GM10266 (cell line): ENCODE measurements at regions not wholly inside any gene's neighbourhood (a gene's known extent, or its start where the extent isn't known, plus 50 kb on each side); places are given as distances from the start of the nearest gene placed in this dataset.
A peak's percentile ranks its signal among the peaks of the same experiment; 100 is the strongest.
"Not testable (repeated sequence)": the region's sequence is repeated elsewhere in the genome, so short reads cannot be mapped to it uniquely, and the experiment has no call there.

ENCODE experiments used
- DNase-seq: peaks from one replicate; pipeline ENCODE4 v3.0.0; 2012; ENCODE audit errors: extremely low spot score

DNA sequence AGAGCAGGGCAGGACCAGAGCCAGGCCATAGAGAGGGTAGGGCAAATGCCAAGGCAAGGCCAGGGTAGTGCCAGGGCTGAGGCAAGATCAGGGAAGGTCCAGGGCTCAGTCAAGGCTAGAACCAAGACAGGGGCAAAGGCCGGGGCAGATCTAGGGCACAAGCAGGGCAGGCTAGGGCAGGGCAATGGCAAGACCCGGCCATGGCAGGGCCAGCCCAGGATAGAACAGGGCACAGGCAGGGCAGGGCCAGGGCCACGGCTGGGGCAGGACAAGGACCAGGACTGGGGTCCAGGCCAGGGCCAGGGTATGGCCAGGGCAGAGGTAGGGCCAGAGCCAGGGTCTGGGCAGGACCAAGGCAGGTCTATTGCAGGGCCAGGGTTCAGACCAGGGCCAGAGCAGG lies 2873.2 kb downstream of the RPIA start:
- DNase-seq = not testable (repeated sequence)

DNA sequence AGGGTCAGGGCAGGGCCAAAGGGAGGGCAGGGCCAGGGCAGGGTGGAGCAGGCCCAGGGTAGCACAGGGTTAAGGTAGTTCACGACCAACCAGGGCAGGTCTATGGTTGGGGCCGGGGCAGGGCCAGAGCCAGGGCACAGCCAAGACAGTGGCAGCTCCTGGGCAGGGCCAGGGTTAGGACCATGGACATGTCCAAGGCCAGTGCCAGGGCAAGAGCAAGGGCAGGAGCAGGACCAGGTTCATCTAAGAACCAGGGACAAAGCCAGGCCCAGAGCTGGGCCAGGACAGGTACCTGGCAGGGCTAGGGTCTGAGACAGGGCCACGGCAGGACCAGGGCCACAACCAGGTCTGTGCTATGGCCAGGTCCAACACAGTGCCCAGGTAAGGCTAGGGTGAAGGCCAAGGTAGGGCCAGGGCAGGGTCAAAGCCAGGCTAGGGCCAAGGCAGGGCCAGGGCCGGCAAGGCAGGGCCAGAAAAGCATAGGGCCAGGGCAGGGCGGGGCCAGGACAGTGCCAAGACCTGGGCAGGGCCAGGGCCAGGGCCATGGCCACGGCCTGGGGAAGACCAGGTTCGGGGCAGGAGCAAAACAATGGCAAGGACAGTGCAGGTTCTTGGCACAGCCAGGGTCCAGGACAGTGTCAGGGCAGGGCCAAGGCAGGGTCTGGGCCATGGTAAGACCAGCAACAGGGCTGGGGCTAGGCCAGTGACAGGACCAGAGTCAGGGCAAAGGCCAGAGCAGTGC lies 2874.4 kb downstream of the RPIA start:
- not testable (repeated sequence) for DNase-seq

DNA sequence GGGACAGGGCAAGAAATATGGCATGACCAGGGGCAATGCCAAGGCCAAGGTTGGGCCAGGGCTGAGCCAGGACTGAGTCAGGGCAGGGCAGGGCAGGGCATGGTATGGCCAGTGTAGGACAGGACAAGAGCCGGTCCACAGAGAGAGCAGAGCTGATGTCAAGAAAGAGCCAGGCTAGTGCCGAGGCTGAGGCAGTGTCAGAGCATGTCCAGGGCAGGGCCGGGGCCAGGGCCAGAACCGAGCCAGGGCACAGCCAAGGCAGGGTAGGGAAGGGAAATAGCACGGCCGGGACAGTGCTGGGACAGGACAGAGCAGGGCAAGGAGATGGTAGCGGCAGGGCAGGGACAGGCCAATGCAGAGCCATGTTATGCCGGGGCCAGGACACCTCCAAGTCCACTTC lies 2875.1 kb downstream of the RPIA start:
- DNase-seq = not testable (repeated sequence)

DNA sequence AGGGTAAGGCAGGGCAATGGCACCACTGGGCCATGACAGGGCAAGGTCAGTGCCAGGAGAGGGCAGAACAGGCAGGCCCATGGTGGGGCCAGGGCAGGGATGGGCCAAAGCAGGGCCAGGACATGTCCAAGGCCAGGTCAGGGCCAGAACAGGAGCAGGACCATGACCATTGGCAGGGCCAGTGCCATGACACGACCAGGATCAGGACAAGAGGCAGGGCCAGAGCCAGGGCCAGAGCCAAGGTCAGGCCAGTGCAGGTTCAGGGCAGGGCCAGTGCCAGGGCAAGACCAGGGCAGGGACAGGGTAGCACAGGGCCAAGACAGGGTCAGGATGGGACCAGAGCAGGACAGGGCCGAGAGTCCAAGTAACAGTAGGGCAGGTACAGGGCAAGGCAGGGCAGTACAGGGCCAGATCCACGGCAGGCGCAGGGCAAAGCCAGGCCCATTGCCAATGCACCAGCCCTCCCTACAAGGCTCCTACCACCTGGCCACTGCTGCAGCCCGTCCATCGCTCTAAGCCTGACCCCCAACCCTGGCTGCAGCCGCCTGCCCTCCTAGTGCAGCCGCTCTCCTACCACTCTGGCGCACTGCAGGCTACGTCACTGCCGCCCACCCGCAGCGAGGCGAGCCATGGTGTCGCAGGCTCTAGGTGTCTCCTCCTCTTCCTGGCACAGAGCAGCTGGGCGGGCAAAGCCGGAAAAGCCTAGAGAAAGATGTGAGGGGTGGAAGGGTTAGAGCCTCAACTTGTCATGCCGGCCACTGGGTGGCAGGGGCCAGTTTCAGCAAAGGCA lies 2876.3 kb downstream of the RPIA start:
- DNase-seq = not testable (repeated sequence)

DNA sequence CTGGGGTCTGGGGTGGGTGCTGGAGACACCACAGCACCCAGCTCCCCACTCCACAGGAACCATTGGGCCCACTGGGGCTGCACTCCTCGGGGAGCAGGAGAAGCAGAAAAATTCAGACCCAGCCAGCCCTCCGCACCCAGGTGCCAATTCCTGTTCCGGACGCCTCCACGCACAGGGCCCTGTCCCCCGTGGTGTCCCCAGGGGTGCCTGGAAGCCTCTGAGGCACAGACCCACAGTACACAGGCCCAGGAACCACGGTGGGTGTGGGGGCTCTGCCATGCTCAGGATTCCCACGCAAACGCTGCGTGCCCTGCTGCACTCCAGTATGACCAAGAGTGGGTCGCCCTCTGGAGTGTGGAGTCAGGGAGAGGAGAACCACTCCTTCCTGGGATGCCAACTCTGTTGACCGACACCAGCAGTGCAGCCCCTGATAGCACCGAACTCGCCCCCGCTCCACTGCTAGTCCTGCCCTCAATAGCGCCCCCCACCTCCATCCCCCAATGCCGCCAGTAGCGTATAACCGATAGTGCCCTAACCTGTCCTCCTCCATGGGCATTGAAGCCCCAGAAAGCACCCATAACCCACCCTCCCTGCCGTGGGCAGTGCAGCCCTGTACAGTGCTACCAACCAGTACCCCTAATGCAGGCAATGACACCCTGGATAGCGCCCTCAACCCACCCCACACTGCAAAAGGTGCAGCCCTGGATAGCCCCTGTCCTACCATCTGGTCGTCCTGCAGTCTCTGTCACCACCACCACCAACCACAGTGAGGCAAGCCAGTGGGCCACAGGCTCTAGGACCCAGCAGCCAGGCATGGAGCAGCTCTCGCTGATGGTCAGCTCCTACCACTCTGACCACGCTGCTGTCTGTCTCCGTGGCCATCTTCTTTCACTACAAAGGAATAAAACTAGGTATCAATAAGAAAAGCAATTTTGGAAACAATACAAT lies 2877.2 kb downstream of the RPIA start:
- DNase-seq = not testable (repeated sequence)

GRCh38 chr2:91571239-91571923 lies 2879.9 kb downstream of the RPIA start:
- not testable (repeated sequence) for DNase-seq

DNA sequence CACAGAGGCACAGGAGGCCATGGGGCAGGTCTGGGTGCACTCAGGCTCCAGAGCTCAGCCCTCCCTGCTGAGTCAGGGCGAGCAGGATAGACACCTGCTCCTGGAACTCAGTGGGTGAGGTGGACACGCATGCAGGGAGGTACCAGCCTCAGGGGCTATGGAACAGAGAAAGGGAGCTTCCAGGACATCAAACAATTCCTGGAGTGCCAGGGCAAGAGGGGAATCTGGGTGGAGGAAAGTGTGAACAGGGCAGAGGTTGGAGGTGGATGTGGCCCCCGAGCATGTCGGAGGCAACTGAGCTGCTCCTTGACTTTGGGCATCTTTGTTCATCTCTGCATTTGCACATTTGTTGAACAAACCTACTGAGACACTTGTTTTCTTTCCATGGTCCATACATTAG lies 2881.5 kb downstream of the RPIA start:
- DNase-seq = not testable (repeated sequence)

DNA sequence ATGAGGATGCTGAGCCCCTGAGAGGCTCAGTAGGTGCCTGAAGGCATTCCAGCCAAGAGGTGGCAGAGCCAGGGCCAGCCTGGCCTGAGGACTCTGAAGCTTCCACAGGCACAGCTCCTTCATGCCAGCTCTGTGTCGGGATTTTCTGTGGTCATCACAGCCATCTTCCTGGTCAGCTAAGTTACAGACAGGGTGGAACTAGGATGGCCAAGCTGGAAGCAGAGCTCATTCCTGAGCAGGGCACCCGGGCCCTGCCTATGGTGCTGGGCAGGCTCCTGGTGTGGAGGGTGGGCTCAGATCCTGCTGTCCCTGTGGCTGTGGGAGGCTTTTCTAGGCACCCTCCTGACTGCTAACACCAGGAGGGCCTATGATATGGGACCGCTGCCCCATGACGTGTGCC lies 2882.3 kb downstream of the RPIA start:
- not testable (repeated sequence) for DNase-seq

GRCh38 chr2:91574255-91574654 lies 2882.8 kb downstream of the RPIA start:
- not testable (repeated sequence) for DNase-seq

DNA sequence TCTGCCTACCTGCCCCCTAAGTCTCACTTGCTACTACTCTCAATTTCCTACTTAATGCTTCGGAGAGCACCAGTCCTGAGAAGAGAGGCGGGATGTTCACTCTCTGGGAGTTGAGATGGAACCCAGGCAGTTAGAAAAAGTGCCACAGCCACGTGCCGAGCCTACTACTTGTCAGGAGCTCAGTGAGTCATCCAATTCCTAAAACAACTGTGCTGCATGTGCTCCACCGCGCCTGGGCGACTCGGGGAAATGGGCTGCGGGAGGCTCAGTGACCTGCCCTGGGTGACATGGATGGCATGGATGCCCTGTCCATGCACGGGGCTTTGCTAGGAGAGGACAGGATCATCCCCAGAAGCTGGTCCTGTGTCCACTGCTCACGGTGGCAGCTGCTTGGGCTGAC lies 2884.2 kb downstream of the RPIA start:
- DNase-seq = not testable (repeated sequence)

- not testable (repeated sequence) for DNase-seq
These were observed 2885.9 kb downstream of the RPIA start for GRCh38 chr2:91577406-91577805.

DNA sequence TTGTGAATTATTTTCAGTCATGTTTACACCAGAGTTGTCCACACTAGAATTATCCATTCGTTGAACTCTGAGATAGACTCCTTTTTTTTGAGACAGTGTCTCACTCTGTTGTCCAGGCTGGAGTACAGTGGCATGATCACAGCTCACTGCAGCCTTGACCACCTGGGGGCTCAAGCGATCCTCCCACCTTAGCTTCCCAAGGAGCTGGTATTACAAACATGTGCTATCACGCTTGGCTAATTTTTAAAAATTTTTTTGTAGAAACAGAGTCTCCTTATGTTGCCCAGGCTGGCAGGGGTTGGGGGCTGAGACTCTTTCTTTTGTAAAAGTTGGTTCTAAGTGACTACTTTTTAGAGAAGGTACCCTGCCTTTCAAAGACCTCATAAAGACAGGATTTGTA lies 2887.2 kb downstream of the RPIA start:
- DNase-seq = not testable (repeated sequence)

DNA sequence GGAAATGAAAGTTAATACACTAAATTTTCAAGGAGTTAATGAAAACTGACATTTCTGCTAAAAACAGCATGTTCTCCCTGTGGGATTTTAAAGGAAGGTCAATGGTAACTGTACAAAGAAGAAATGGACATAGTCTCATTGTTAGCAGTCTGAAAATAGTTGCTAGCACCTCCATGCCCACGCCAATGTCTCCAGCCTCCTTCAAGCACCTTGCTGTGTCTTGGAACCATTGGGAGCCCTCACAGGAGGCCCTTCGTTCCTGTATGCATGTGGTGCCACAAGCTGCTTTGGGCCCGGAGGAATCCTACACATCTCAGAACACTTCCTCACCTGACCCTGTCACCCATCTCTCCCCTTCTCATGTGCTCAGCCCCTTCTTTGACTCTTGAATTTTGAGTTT lies 2888.1 kb downstream of the RPIA start:
- DNase-seq = not testable (repeated sequence)

DNA sequence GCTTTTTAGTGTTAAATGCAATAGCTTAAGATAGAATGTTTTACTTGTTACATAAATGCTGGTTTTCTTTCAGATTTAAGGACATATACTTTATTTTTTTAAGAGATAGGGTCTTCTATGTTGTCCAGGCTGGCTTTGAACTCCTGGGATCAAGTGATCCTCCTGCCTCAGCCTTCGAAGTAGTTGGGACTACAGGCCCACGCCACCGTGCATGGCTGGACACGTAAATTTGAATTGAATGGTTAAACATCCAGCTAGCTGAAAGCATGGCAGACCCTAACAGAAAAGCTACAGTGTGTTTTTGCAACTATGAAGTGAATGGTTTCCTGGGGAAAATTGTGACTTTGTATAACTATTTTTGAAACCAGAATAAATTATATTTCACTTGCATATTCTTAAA lies 2888.6 kb downstream of the RPIA start:
- DNase-seq = not testable (repeated sequence)

GRCh38 chr2:91587098-91587497 lies 2895.6 kb downstream of the RPIA start:
- DNase-seq = not testable (repeated sequence)

- not testable (repeated sequence) for DNase-seq
These were observed 2896.5 kb downstream of the RPIA start for GRCh38 chr2:91587908-91588535.

- DNase-seq = not testable (repeated sequence)
These were observed 2897.3 kb downstream of the RPIA start for GRCh38 chr2:91588782-91589223.

DNA sequence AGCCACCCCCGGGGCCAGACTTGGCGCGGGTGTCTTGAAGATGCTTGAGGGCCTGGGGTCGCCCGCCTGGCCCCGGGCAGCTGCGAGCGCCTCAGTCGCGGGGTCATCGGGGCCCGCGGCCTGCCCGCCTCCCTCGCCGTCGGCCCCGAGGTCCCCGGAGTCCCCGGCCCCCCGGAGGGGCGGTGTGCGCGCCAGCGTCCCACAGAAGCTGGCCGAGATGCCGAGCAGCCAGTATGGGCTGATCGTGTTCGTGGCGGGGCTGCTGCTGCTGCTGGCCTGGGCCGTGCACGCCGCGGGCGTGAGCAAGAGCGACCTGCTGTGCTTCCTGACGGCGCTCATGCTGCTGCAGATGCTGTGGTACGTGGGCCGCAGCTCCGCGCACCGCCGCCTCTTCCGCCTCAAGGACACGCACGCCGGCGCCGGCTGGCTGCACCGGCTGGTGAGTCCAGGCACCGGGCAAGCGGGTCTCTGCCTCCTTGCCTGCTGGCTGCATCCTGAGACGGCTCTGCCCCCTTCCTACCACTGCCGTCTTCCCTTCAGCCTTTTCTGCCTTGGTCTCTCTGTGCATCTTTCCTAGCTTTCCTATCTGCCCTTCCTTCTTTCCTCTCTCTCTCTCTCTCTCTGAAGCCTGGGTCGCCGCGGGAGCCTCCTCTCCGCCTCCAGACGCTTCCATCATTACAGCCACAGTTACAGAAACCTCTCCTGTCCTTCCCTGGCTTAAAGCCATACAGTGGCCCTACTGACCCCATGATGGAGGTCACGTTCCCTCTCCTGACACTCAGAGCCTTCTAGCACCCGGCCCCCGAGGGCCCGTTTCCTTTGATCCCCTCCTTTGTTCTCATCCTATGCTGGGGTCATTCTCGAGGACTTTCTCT lies 2898.2 kb downstream of the RPIA start:
- not testable (repeated sequence) for DNase-seq

DNA sequence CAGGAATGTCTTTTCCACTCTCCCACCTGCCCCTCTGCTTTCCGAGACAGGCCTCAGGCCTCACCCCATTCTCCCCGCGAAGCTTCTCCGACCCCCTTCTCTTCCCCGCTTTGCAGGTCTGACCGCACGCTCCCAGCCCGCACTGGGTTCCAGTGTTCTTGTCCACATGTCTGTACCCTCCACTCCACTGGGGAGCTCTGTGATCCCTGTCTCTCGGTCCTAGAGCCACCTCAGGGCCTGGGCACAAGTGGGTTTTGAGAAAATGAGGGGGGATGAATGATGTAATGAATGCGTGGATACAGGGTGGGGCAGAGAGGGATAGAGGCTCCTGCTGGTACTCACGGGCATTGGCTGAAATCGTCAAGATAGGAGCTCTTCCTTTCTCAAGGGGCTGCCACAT lies 2898.9 kb downstream of the RPIA start:
- peak; percentile 10 for DNase-seq
